ENCODE measurements at regions not wholly inside any gene's neighbourhood (a gene's known extent, or its start where the extent isn't known, plus 50 kb on each side); places are given as distances from the start of the nearest gene placed in this dataset.
A peak's percentile ranks its signal among the peaks of the same experiment; 100 is the strongest.

- Histone ChIP-seq H3K9me3 (ENCODE audit: control insufficient read depth, low read length) (no peaks in the 10 kb centered on the region), H3K27ac (ENCODE audit: low read depth in 1 of 2, low read length in 2 of 2) (no peak overlapping the region), H3K36me3 (ENCODE audit: control insufficient read depth in 1 of 2, insufficient read depth in 2 of 2, low read length in 1 of 2) (no peaks in the 10 kb centered on the region), H3K4me3 (ENCODE audit: low read length in 2 of 2) (no peak overlapping the region), H3K27me3 (ENCODE audit: control insufficient read depth in 1 of 2, insufficient read depth in 2 of 2, low read length in 1 of 2) (peaks cover 0 to 2% of the 10 kb centered on the region in 2 donors), H3K4me1 (ENCODE audit: control insufficient read depth in 1 of 2, insufficient read depth in 2 of 2, low read length in 2 of 2) (no peaks in the 10 kb centered on the region)
- ATAC-seq (ENCODE audit: low FRiP score) = no peak
- intact Hi-C loops (cut with DNase I) = no loop called here
- DNase-seq = no peak
Observed at GRCh38 chr12:92253301-92253700, 107.7 kb upstream of the BTG1 start.

GRCh38 chr12:92248977-92249376 is 103.3 kb upstream of the BTG1 start:
- Histone ChIP-seq H3K9me3 (ENCODE audit: control insufficient read depth, low read length) (no peaks in the 10 kb centered on the region), H3K27me3 (ENCODE audit: control insufficient read depth in 1 of 2, insufficient read depth in 2 of 2, low read length in 1 of 2) (no peaks in the 10 kb centered on the region), H3K4me1 (ENCODE audit: control insufficient read depth in 1 of 2, insufficient read depth in 2 of 2, low read length in 2 of 2) (peaks cover 0 to 2% of the 10 kb centered on the region in 2 donors), H3K36me3 (ENCODE audit: control insufficient read depth in 1 of 2, insufficient read depth in 2 of 2, low read length in 1 of 2) (no peaks in the 10 kb centered on the region), H3K4me3 (ENCODE audit: low read length in 2 of 2) (no peak overlapping the region), H3K27ac (ENCODE audit: low read depth in 1 of 2, low read length in 2 of 2) (no peak overlapping the region)
- 81 to 83% methylated on average over 2 of the region's 2 CpGs for WGBS, 2 donors
- intact Hi-C loops (cut with DNase I) = no loop called here
- ATAC-seq (ENCODE audit: low FRiP score) = no peak
- no peak for DNase-seq

GRCh38 chr12:92244036-92244435 is 98.4 kb upstream of the BTG1 start:
- 46 to 48% methylated on average over 3 of the region's 3 CpGs for WGBS, 2 donors
- Histone ChIP-seq H3K27ac (ENCODE audit: low read depth in 1 of 2, low read length in 2 of 2) (no peak overlapping the region), H3K4me3 (ENCODE audit: low read length in 2 of 2) (peak overlapping the region in 1 of 2 donors; percentile 26), H3K27me3 (ENCODE audit: control insufficient read depth in 1 of 2, insufficient read depth in 2 of 2, low read length in 1 of 2) (no peaks in the 10 kb centered on the region), H3K9me3 (ENCODE audit: control insufficient read depth, low read length) (no peaks in the 10 kb centered on the region), H3K4me1 (ENCODE audit: control insufficient read depth in 1 of 2, insufficient read depth in 2 of 2, low read length in 2 of 2) (peaks cover 0 to 3% of the 10 kb centered on the region in 2 donors), H3K36me3 (ENCODE audit: control insufficient read depth in 1 of 2, insufficient read depth in 2 of 2, low read length in 1 of 2) (no peaks in the 10 kb centered on the region)
- DNase-seq = no peak
- peak; percentile 62 for ATAC-seq (ENCODE audit: low FRiP score)
- intact Hi-C loops (cut with DNase I) = no loop called here

GRCh38 chr12:92242907-92243306 is 97.3 kb upstream of the BTG1 start:
- intact Hi-C loops (cut with DNase I) = no loop called here
- no peak for ATAC-seq (ENCODE audit: low FRiP score)
- Histone ChIP-seq H3K9me3 (ENCODE audit: control insufficient read depth, low read length) (no peaks in the 10 kb centered on the region), H3K27ac (ENCODE audit: low read depth in 1 of 2, low read length in 2 of 2) (no peak overlapping the region), H3K4me1 (ENCODE audit: control insufficient read depth in 1 of 2, insufficient read depth in 2 of 2, low read length in 2 of 2) (peaks cover 0 to 3% of the 10 kb centered on the region in 2 donors), H3K27me3 (ENCODE audit: control insufficient read depth in 1 of 2, insufficient read depth in 2 of 2, low read length in 1 of 2) (no peaks in the 10 kb centered on the region), H3K4me3 (ENCODE audit: low read length in 2 of 2) (no peak overlapping the region), H3K36me3 (ENCODE audit: control insufficient read depth in 1 of 2, insufficient read depth in 2 of 2, low read length in 1 of 2) (no peaks in the 10 kb centered on the region)
- 95 to 98% methylated on average over 3 of the region's 3 CpGs for WGBS, 2 donors
- DNase-seq = no peak

GRCh38 chr12:92237762-92238523 is 92.3 kb upstream of the BTG1 start:
- no peak overlapping the region for H3K27ac ChIP-seq (ENCODE audit: low read depth in 1 of 2, low read length in 2 of 2)
- intact Hi-C loops (cut with DNase I) = no loop called here
- no peaks in the 10 kb centered on the region for H3K4me1 ChIP-seq (ENCODE audit: control insufficient read depth in 1 of 2, insufficient read depth in 2 of 2, low read length in 2 of 2)
- DNase-seq (no peak), ATAC-seq (ENCODE audit: low FRiP score) (no peak)
- WGBS, 2 donors = 84 to 89% methylated on average over 6 of the region's 6 CpGs
- H3K36me3 ChIP-seq (ENCODE audit: control insufficient read depth in 1 of 2, insufficient read depth in 2 of 2, low read length in 1 of 2) = no peaks in the 10 kb centered on the region
- no peaks in the 10 kb centered on the region for H3K9me3 ChIP-seq (ENCODE audit: control insufficient read depth, low read length)
- no peaks in the 10 kb centered on the region for H3K27me3 ChIP-seq (ENCODE audit: control insufficient read depth in 1 of 2, insufficient read depth in 2 of 2, low read length in 1 of 2)
- H3K4me3 ChIP-seq (ENCODE audit: low read length in 2 of 2) = no peak overlapping the region

- H3K27me3 ChIP-seq (ENCODE audit: control insufficient read depth in 1 of 2, insufficient read depth in 2 of 2, low read length in 1 of 2) = no peaks in the 10 kb centered on the region
- H3K9me3 ChIP-seq (ENCODE audit: control insufficient read depth, low read length) = no peaks in the 10 kb centered on the region
- no peaks in the 10 kb centered on the region for H3K4me1 ChIP-seq (ENCODE audit: control insufficient read depth in 1 of 2, insufficient read depth in 2 of 2, low read length in 2 of 2)
- ATAC-seq (ENCODE audit: low FRiP score) = no peak
- no peak overlapping the region for H3K4me3 ChIP-seq (ENCODE audit: low read length in 2 of 2)
- intact Hi-C loops (cut with DNase I) = no loop called here
- DNase-seq = no peak
- H3K36me3 ChIP-seq (ENCODE audit: control insufficient read depth in 1 of 2, insufficient read depth in 2 of 2, low read length in 1 of 2) = no peaks in the 10 kb centered on the region
- 95 to 100% methylated on average over 1 of the region's 1 CpG for WGBS, 2 donors
- H3K27ac ChIP-seq (ENCODE audit: low read depth in 1 of 2, low read length in 2 of 2) = no peak overlapping the region
Observed at GRCh38 chr12:92237262-92237661, 91.6 kb upstream of the BTG1 start.

- WGBS, 2 donors = 81 to 87% methylated on average over 7 of the region's 7 CpGs
- Histone ChIP-seq H3K4me3 (ENCODE audit: low read length in 2 of 2) (no peak overlapping the region), H3K9me3 (ENCODE audit: control insufficient read depth, low read length) (no peaks in the 10 kb centered on the region), H3K27ac (ENCODE audit: low read depth in 1 of 2, low read length in 2 of 2) (no peak overlapping the region), H3K4me1 (ENCODE audit: control insufficient read depth in 1 of 2, insufficient read depth in 2 of 2, low read length in 2 of 2) (no peaks in the 10 kb centered on the region), H3K36me3 (ENCODE audit: control insufficient read depth in 1 of 2, insufficient read depth in 2 of 2, low read length in 1 of 2) (no peaks in the 10 kb centered on the region), H3K27me3 (ENCODE audit: control insufficient read depth in 1 of 2, insufficient read depth in 2 of 2, low read length in 1 of 2) (no peaks in the 10 kb centered on the region)
- intact Hi-C loops (cut with DNase I) = no loop called here
- ATAC-seq (ENCODE audit: low FRiP score) (no peak), DNase-seq (no peak)
Observed at GRCh38 chr12:92235703-92236472, 90.2 kb upstream of the BTG1 start.

- no peak for ATAC-seq (ENCODE audit: low FRiP score)
- intact Hi-C loops (cut with DNase I) = no loop called here
- no peaks in the 10 kb centered on the region for H3K4me1 ChIP-seq (ENCODE audit: control insufficient read depth in 1 of 2, insufficient read depth in 2 of 2, low read length in 2 of 2)
- no peak overlapping the region for H3K4me3 ChIP-seq (ENCODE audit: low read length in 2 of 2)
- H3K27ac ChIP-seq (ENCODE audit: low read depth in 1 of 2, low read length in 2 of 2) = no peak overlapping the region
- DNase-seq = no peak
- H3K36me3 ChIP-seq (ENCODE audit: control insufficient read depth in 1 of 2, insufficient read depth in 2 of 2, low read length in 1 of 2) = no peaks in the 10 kb centered on the region
- no peaks in the 10 kb centered on the region for H3K9me3 ChIP-seq (ENCODE audit: control insufficient read depth, low read length)
- no peaks in the 10 kb centered on the region for H3K27me3 ChIP-seq (ENCODE audit: control insufficient read depth in 1 of 2, insufficient read depth in 2 of 2, low read length in 1 of 2)
- 95 to 98% methylated on average over 1 of the region's 1 CpG for WGBS, 2 donors
Observed at GRCh38 chr12:92234533-92234932, 88.9 kb upstream of the BTG1 start.
